ENCODE measurements at regions not wholly inside any gene's neighbourhood (a gene's known extent, or its start where the extent isn't known, plus 50 kb on each side); places are given as distances from the start of the nearest gene placed in this dataset.

DNA sequence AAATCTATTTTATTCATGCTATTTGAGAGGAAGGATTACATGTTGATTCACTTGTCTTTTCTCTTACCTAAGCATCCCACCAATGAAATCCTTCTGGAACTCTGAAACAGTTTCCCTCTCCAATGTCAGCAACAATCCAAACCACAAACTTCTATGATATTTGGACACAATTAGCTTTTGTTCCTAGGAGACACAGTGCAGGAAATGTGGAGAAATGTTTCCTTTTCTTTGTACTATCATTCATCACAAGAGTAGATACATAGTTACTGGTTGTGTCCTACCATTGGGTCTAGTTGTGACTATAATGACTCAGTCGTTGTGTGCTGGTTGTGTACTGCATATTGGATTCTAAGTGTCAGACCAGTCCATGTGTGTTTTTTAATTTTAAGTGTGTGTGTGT lies 156.8 kb upstream of the MAGI2 start:
- no peak for TF ChIP-seq JUN (IDR thresholded peaks at IDR 0.05; ENCODE audit: borderline replicate concordance, insufficient read depth, insufficient read length, low read depth)
- no peak for TF ChIP-seq MYC (IDR thresholded peaks at IDR 0.05; ENCODE audit: low read depth, low read length)
- no peak for TF ChIP-seq POLR2A (IDR thresholded peaks at IDR 0.05; ENCODE audit: low read depth, low read length)
- TF ChIP-seq, protein P1, sequence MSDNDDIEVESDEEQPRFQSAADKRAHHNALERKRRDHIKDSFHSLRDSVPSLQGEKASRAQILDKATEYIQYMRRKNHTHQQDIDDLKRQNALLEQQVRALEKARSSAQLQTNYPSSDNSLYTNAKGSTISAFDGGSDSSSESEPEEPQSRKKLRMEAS (IDR thresholded peaks at IDR 0.05; ENCODE audit: insufficient read depth, insufficient read length) = no peak
- no peak for TF ChIP-seq FOS (IDR thresholded peaks at IDR 0.05; ENCODE audit: borderline replicate concordance, insufficient read depth, low read length)
- TF ChIP-seq, protein P2, sequence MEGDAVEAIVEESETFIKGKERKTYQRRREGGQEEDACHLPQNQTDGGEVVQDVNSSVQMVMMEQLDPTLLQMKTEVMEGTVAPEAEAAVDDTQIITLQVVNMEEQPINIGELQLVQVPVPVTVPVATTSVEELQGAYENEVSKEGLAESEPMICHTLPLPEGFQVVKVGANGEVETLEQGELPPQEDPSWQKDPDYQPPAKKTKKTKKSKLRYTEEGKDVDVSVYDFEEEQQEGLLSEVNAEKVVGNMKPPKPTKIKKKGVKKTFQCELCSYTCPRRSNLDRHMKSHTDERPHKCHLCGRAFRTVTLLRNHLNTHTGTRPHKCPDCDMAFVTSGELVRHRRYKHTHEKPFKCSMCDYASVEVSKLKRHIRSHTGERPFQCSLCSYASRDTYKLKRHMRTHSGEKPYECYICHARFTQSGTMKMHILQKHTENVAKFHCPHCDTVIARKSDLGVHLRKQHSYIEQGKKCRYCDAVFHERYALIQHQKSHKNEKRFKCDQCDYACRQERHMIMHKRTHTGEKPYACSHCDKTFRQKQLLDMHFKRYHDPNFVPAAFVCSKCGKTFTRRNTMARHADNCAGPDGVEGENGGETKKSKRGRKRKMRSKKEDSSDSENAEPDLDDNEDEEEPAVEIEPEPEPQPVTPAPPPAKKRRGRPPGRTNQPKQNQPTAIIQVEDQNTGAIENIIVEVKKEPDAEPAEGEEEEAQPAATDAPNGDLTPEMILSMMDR (IDR thresholded peaks at IDR 0.05; ENCODE audit: extremely low read depth in 1 of 2, insufficient read depth in 1 of 2, low read depth in 1 of 2, low read length in 2 of 2) = no peak
- no peak for TF ChIP-seq EZH2 (IDR thresholded peaks at IDR 0.05; ENCODE audit: borderline replicate concordance, low read depth, low read length, severe bottlenecking)
- no peak for TF ChIP-seq GATA2 (IDR thresholded peaks at IDR 0.05; ENCODE audit: insufficient read depth, insufficient read length, low read depth, low read length)
- TF ChIP-seq POLR2AphosphoS5 (IDR thresholded peaks at IDR 0.05; ENCODE audit: insufficient read depth, low read depth, low read length) = no peak
- no peak for FAIRE-seq
- H3K4me2 ChIP-seq (ENCODE audit: insufficient read depth, low read length) = no peak overlapping the region
- no peak for DNase-seq (ENCODE audit: low read depth, low spot score)
- CTCF ChIA-PET = no interaction called here
- BruUV-seq (replicated peaks) = no TSS peak
- H3K4me3 ChIP-seq (replicated peaks in 1 of 3; ENCODE audit: insufficient read depth in 1 of 3, low read depth in 1 of 3, low read length in 3 of 3) = no peak overlapping the region
- intact Hi-C loops (cut with micrococcal nuclease) (no loop called here), dilution Hi-C loops (cut with MboI; ENCODE audit: extremely low pct_ligation_motif_present, low sequenced_read_pairs) (no loop called here)
- no peak overlapping the region for H2AFZ ChIP-seq (ENCODE audit: low read depth, low read length)
- no peaks in the 10 kb centered on the region for H3K9me1 ChIP-seq (replicated peaks; ENCODE audit: control insufficient read depth, extremely low read depth, insufficient read depth, low read length)
- no peak overlapping the region for H3K9ac ChIP-seq (replicated peaks; ENCODE audit: extremely low read depth, insufficient read depth, low read length)
- H3K4me1 ChIP-seq (ENCODE audit: control insufficient read depth, extremely low read depth, insufficient read depth, low read length) = no peaks in the 10 kb centered on the region
- H3K9me3 ChIP-seq (replicated peaks; ENCODE audit: control insufficient read depth, insufficient read depth, low read length) = no peaks in the 10 kb centered on the region
- no peaks in the 10 kb centered on the region for H3K27me3 ChIP-seq (ENCODE audit: control insufficient read depth in 2 of 2, insufficient read depth in 2 of 2, low read length in 2 of 2)
- no peak overlapping the region for H3K27ac ChIP-seq (ENCODE audit: insufficient read depth, low read depth, low read length)
- no peaks in the 10 kb centered on the region for H3K79me2 ChIP-seq (ENCODE audit: control insufficient read depth, insufficient read depth, low read length)
- H4K20me1 ChIP-seq (replicated peaks; ENCODE audit: control insufficient read depth, extremely low read depth, insufficient read depth, low read length) = no peaks in the 10 kb centered on the region
- POLR2A ChIA-PET = no interaction called here
- no peaks in the 10 kb centered on the region for H3K36me3 ChIP-seq (ENCODE audit: control insufficient read depth in 2 of 2, extremely low read depth in 1 of 2, insufficient read depth in 2 of 2, low read length in 2 of 2)

All from endothelial cell of umbilical vein (primary cell).